ENCODE measurements at regions not wholly inside any gene's neighbourhood (a gene's known extent, or its start where the extent isn't known, plus 50 kb on each side); places are given as distances from the start of the nearest gene placed in this dataset.
"Not testable (repeated sequence)": the region's sequence is repeated elsewhere in the genome, so short reads cannot be mapped to it uniquely, and the experiment has no call there.

DNA sequence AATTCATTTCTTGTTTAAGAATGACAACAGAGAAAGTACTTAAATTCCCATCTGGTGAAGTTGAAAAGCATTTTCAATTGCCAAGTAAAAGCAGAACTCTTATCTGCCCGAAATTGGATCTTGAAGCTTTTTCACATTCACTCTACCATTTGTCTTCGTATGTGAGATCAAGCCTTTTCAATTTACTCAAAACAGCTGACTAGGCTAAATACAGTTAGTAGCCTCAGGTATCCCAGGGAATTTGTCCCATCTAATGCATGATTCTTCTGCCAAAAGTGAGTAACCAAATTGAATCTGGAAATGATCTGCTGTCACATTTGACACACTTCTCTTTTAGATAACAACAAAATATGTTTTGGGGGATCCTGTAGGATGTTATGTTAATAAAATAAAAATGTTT lies 596.8 kb upstream of the HS3ST5 start:
- Histone ChIP-seq H3K27me3 (ENCODE audit: insufficient read depth, insufficient read length) (no peaks in the 10 kb centered on the region), H3K36me3 (ENCODE audit: insufficient read depth, insufficient read length, low read length) (no peaks in the 10 kb centered on the region), H3K4me1 (ENCODE audit: insufficient read depth, insufficient read length) (no peaks in the 10 kb centered on the region), H3K9me3 (ENCODE audit: insufficient read depth, low read length) (no peaks in the 10 kb centered on the region), H3K9ac (ENCODE audit: insufficient read length, low read depth) (no peak overlapping the region), H3K4me3 (ENCODE audit: insufficient read length, low read depth) (no peak overlapping the region)
- TF ChIP-seq ZNF274 (IDR thresholded peaks at IDR 0.05; ENCODE audit: low read depth, low read length) (no peak), YY1 (IDR thresholded peaks at IDR 0.05; ENCODE audit: insufficient read depth, insufficient read length) (no peak), SUZ12 (IDR thresholded peaks at IDR 0.05; ENCODE audit: extremely low read depth, insufficient read depth, insufficient read length) (no peak)
- DNase-seq (ENCODE audit: low read depth, low spot score) = no peak

DNA sequence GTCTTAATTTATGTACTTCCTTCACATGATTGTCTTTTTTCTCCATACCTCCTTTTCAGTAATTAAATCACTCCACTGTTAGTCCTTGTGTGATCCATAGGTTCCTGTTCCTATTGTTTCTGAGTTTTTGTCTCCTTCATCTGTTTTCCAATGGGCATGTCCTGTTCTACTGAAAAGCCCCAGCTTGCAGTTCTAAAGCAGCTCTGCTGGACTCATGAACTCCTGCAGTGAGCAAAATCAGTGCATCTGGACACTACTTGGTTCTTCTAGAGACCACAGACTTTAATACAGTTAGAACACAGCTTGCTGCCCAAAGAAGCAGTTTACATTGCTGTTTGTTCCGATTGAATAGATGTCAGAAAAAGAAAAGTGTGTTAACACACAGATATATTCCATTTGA lies 593.3 kb upstream of the HS3ST5 start:
- DNase-seq (ENCODE audit: low read depth, low spot score) = no peak
- no peak for TF ChIP-seq SUZ12 (IDR thresholded peaks at IDR 0.05; ENCODE audit: extremely low read depth, insufficient read depth, insufficient read length)
- no peak for TF ChIP-seq ZNF274 (IDR thresholded peaks at IDR 0.05; ENCODE audit: low read depth, low read length)
- no peak for TF ChIP-seq YY1 (IDR thresholded peaks at IDR 0.05; ENCODE audit: insufficient read depth, insufficient read length)
- Histone ChIP-seq H3K9ac (ENCODE audit: insufficient read length, low read depth) (no peak overlapping the region), H3K9me3 (ENCODE audit: insufficient read depth, low read length) (no peaks in the 10 kb centered on the region), H3K27me3 (ENCODE audit: insufficient read depth, insufficient read length) (no peaks in the 10 kb centered on the region), H3K4me1 (ENCODE audit: insufficient read depth, insufficient read length) (no peaks in the 10 kb centered on the region), H3K4me3 (ENCODE audit: insufficient read length, low read depth) (no peak overlapping the region), H3K36me3 (ENCODE audit: insufficient read depth, insufficient read length, low read length) (no peaks in the 10 kb centered on the region)

- TF ChIP-seq SUZ12 (IDR thresholded peaks at IDR 0.05; ENCODE audit: extremely low read depth, insufficient read depth, insufficient read length) = no peak
- no peak for TF ChIP-seq ZNF274 (IDR thresholded peaks at IDR 0.05; ENCODE audit: low read depth, low read length)
- TF ChIP-seq YY1 (IDR thresholded peaks at IDR 0.05; ENCODE audit: insufficient read depth, insufficient read length) = no peak
- H3K36me3 ChIP-seq (ENCODE audit: insufficient read depth, insufficient read length, low read length) = no peaks in the 10 kb centered on the region
- no peak for DNase-seq (ENCODE audit: low read depth, low spot score)
- no peak overlapping the region for H3K9ac ChIP-seq (ENCODE audit: insufficient read length, low read depth)
- H3K4me1 ChIP-seq (ENCODE audit: insufficient read depth, insufficient read length) = no peaks in the 10 kb centered on the region
- H3K9me3 ChIP-seq (ENCODE audit: insufficient read depth, low read length) = no peaks in the 10 kb centered on the region
- H3K27me3 ChIP-seq (ENCODE audit: insufficient read depth, insufficient read length) = no peaks in the 10 kb centered on the region
- H3K4me3 ChIP-seq (ENCODE audit: insufficient read length, low read depth) = no peak overlapping the region
Measured at GRCh38 chr6:114934079-114934478, 591.3 kb upstream of the HS3ST5 start.

- H3K36me3 ChIP-seq (ENCODE audit: insufficient read depth, insufficient read length, low read length); H3K4me1 ChIP-seq (ENCODE audit: insufficient read depth, insufficient read length); H3K9ac ChIP-seq (ENCODE audit: insufficient read length, low read depth); H3K4me3 ChIP-seq (ENCODE audit: insufficient read length, low read depth); H3K27me3 ChIP-seq (ENCODE audit: insufficient read depth, insufficient read length); DNase-seq (ENCODE audit: low read depth, low spot score); H3K9me3 ChIP-seq (ENCODE audit: insufficient read depth, low read length): not testable (repeated sequence)
Measured at GRCh38 chr6:114928731-114929130, 585.9 kb upstream of the HS3ST5 start.

GRCh38 chr6:114906096-114906495 lies 563.3 kb upstream of the HS3ST5 start:
- Histone ChIP-seq H3K9ac (ENCODE audit: insufficient read length, low read depth) (no peak overlapping the region), H3K36me3 (ENCODE audit: insufficient read depth, insufficient read length, low read length) (no peaks in the 10 kb centered on the region), H3K27me3 (ENCODE audit: insufficient read depth, insufficient read length) (no peaks in the 10 kb centered on the region), H3K4me1 (ENCODE audit: insufficient read depth, insufficient read length) (no peaks in the 10 kb centered on the region), H3K4me3 (ENCODE audit: insufficient read length, low read depth) (no peak overlapping the region), H3K9me3 (ENCODE audit: insufficient read depth, low read length) (no peaks in the 10 kb centered on the region)
- DNase-seq (ENCODE audit: low read depth, low spot score) = no peak
- TF ChIP-seq ZNF274 (IDR thresholded peaks at IDR 0.05; ENCODE audit: low read depth, low read length) (no peak), SUZ12 (IDR thresholded peaks at IDR 0.05; ENCODE audit: extremely low read depth, insufficient read depth, insufficient read length) (no peak), YY1 (IDR thresholded peaks at IDR 0.05; ENCODE audit: insufficient read depth, insufficient read length) (no peak)

GRCh38 chr6:114897536-114897935 lies 554.7 kb upstream of the HS3ST5 start:
- Histone ChIP-seq H3K9ac (ENCODE audit: insufficient read length, low read depth) (no peak overlapping the region), H3K36me3 (ENCODE audit: insufficient read depth, insufficient read length, low read length) (no peaks in the 10 kb centered on the region), H3K9me3 (ENCODE audit: insufficient read depth, low read length) (no peaks in the 10 kb centered on the region), H3K4me3 (ENCODE audit: insufficient read length, low read depth) (no peak overlapping the region), H3K27me3 (ENCODE audit: insufficient read depth, insufficient read length) (no peaks in the 10 kb centered on the region), H3K4me1 (ENCODE audit: insufficient read depth, insufficient read length) (no peaks in the 10 kb centered on the region)
- TF ChIP-seq SUZ12 (IDR thresholded peaks at IDR 0.05; ENCODE audit: extremely low read depth, insufficient read depth, insufficient read length) (no peak), ZNF274 (IDR thresholded peaks at IDR 0.05; ENCODE audit: low read depth, low read length) (no peak), YY1 (IDR thresholded peaks at IDR 0.05; ENCODE audit: insufficient read depth, insufficient read length) (no peak)
- no peak for DNase-seq (ENCODE audit: low read depth, low spot score)

DNA sequence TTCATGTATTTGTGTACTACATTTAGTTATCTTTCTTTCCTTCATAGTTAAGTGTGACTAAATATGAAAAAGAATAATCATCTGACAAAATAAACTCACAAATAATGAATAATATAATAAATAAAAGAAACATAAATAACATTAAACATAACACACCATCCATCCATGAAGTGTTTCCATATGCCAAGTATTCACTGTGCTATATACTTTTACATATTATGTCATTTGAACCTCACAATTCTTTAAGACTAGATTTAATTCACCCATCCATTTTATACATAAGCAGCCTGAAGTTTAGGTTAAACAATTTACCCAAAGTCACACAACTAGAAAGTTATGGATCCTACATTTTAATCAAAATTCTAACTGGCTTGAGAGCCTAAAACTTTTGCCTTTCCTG lies 549.4 kb upstream of the HS3ST5 start:
- Histone ChIP-seq H3K9me3 (ENCODE audit: insufficient read depth, low read length) (no peaks in the 10 kb centered on the region), H3K27me3 (ENCODE audit: insufficient read depth, insufficient read length) (no peaks in the 10 kb centered on the region), H3K9ac (ENCODE audit: insufficient read length, low read depth) (no peak overlapping the region), H3K4me1 (ENCODE audit: insufficient read depth, insufficient read length) (no peaks in the 10 kb centered on the region), H3K36me3 (ENCODE audit: insufficient read depth, insufficient read length, low read length) (no peaks in the 10 kb centered on the region), H3K4me3 (ENCODE audit: insufficient read length, low read depth) (no peak overlapping the region)
- TF ChIP-seq SUZ12 (IDR thresholded peaks at IDR 0.05; ENCODE audit: extremely low read depth, insufficient read depth, insufficient read length) = no peak
- TF ChIP-seq ZNF274 (IDR thresholded peaks at IDR 0.05; ENCODE audit: low read depth, low read length) = no peak
- no peak for TF ChIP-seq YY1 (IDR thresholded peaks at IDR 0.05; ENCODE audit: insufficient read depth, insufficient read length)
- no peak for DNase-seq (ENCODE audit: low read depth, low spot score)

DNA sequence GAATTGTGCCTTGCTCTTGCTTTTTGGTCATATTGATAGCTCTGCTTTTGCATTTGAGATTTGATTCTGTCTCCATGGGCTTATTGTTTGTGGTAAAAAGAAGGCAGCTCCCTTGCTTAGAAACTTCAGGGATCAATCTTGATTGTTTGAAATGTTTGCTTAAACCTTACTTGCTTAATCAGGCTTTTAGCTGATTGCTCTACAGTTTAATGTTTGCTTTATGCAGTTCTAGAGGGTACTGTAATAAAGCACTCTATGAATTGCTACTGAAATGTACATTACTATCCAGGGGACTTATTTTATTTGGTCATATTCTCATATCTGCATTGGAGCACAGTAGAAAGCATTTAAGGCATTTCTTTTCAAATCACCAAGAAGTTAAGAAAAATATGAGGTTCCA lies 545.4 kb upstream of the HS3ST5 start:
- no peaks in the 10 kb centered on the region for H3K9me3 ChIP-seq (ENCODE audit: insufficient read depth, low read length)

More for the DNA sequence above, 545.4 kb upstream of the HS3ST5 start:
- Histone ChIP-seq H3K36me3 (ENCODE audit: insufficient read depth, insufficient read length, low read length) (no peaks in the 10 kb centered on the region), H3K4me1 (ENCODE audit: insufficient read depth, insufficient read length) (no peaks in the 10 kb centered on the region), H3K9ac (ENCODE audit: insufficient read length, low read depth) (no peak overlapping the region), H3K4me3 (ENCODE audit: insufficient read length, low read depth) (no peak overlapping the region), H3K27me3 (ENCODE audit: insufficient read depth, insufficient read length) (no peaks in the 10 kb centered on the region)
- TF ChIP-seq SUZ12 (IDR thresholded peaks at IDR 0.05; ENCODE audit: extremely low read depth, insufficient read depth, insufficient read length) (no peak), YY1 (IDR thresholded peaks at IDR 0.05; ENCODE audit: insufficient read depth, insufficient read length) (no peak), ZNF274 (IDR thresholded peaks at IDR 0.05; ENCODE audit: low read depth, low read length) (no peak)
- DNase-seq (ENCODE audit: low read depth, low spot score) = no peak
